A549 (cell line): ENCODE measurements at regions not wholly inside any gene's neighbourhood (a gene's known extent, or its start where the extent isn't known, plus 50 kb on each side); places are given as distances from the start of the nearest gene placed in this dataset.
A peak's percentile ranks its signal among the peaks of the same experiment; 100 is the strongest.

Experiments
- ATAC-seq, 2 experiments: fragments of 200-7000 bp in 1 of 2; fragments of >200 bp in 1 of 2; cut with Nextera tagmentation in 1 of 2; cut with Tn5 transposase in 1 of 2; 3 replicates each; pipeline versions ENCODE4 v1.8.0 to v1.9.1; 2018 to 2020; ENCODE audit warnings: mild to moderate bottlenecking in 1 of 2, moderate library complexity in 1 of 2
- CTCF ChIA-PET: fragments of 300-600 bp; sonication (Branson Sonifier 250); formaldehyde crosslinking; extraction: SDS; loops from one replicate; lab custom pipeline; 2021; ENCODE audit warnings: antibody characterized with exemption, inconsistent platforms; lab: Yijun Ruan, JAX
- POLR2A ChIA-PET: fragments of 350-600 bp; formaldehyde crosslinking; extraction: SDS; loops from one replicate; lab custom pipeline; 2021; ENCODE audit warnings: antibody characterized with exemption, inconsistent platforms; lab: Yijun Ruan, JAX
- DNase-seq, 2 experiments: peaks; one replicate each; pipeline versions ENCODE4 v3.0.0 to v3.0.0-alpha.2; 2011 to 2016; ENCODE audit warnings: low read depth in 1 of 2, low spot score in 1 of 2
- FAIRE-seq: peaks from 2 replicates; lab custom pipeline; 2011; peaks lifted over from hg19 to GRCh38; lab: Jason Lieb, UNC
- H3K27ac ChIP-seq, 2 experiments: fragments of >200 bp; sonication (Bioruptor Twin); formaldehyde crosslinking; 3 replicates each; pipeline ENCODE4 v1.5.1; 2016 to 2017
- H3K4me1 ChIP-seq: fragments of >200 bp; sonication (Bioruptor Twin); formaldehyde crosslinking; 3 replicates; pipeline ENCODE4 v1.6.1; 2016
- H3K4me2 ChIP-seq: fragments of >200 bp; sonication (Bioruptor Twin); formaldehyde crosslinking; 3 replicates; pipeline ENCODE4 v1.6.1; 2016
- H3K4me3 ChIP-seq: fragments of >200 bp; sonication (Bioruptor Twin); formaldehyde crosslinking; 3 replicates; pipeline ENCODE4 v1.5.1; 2016
- H3K9me3 ChIP-seq: fragments of >200 bp; sonication (Bioruptor Twin); formaldehyde crosslinking; 3 replicates; pipeline ENCODE4 v1.6.1; 2016
- ATOH8 ChIP-seq: fragments of 250-450 bp; sonication (Bioruptor Pico); IDR thresholded peaks from 2 replicates; pipeline ENCODE4 v1.5.0; 2020; ENCODE audit warnings: low read depth, mild to moderate bottlenecking, moderate library complexity
- CEBPB ChIP-seq, 2 experiments: fragments of >200 bp in 1 of 2; sonication (Bioruptor Twin) in 1 of 2; formaldehyde crosslinking in 1 of 2; IDR thresholded peaks; 2 replicates each; pipeline ENCODE4 v1.6.1; 2012 to 2016
- CHD2 ChIP-seq: fragments of 150-350 bp; IDR thresholded peaks from 2 replicates; pipeline ENCODE4 v1.6.1; 2014; ENCODE audit warnings: low read length; ENCODE audit not compliant: partially characterized antibody
- CTCF ChIP-seq: fragments of >200 bp; sonication (Bioruptor Twin); formaldehyde crosslinking; IDR thresholded peaks from 3 replicates; pipeline ENCODE4 v1.5.1; 2016
- EHF ChIP-seq: fragments of 250-450 bp; sonication (Bioruptor Pico); IDR thresholded peaks from 2 replicates; pipeline ENCODE4 v1.5.0; 2020; ENCODE audit warnings: mild to moderate bottlenecking
- ESRRA ChIP-seq: fragments of 150-350 bp; IDR thresholded peaks from 2 replicates; pipeline ENCODE4 v1.6.1; 2014; ENCODE audit warnings: mild to moderate bottlenecking, low read length, borderline replicate concordance
- FOSL2 ChIP-seq, 2 experiments: fragments of 450-650 bp in 1 of 2; fragments of >200 bp in 1 of 2; sonication (Bioruptor Twin) in 1 of 2; formaldehyde crosslinking; IDR thresholded peaks; 2 replicates each; pipeline versions ENCODE4 v1.5.0 to v1.6.1; 2016 to 2020; ENCODE audit warnings: mild to moderate bottlenecking in 1 of 2, moderate library complexity in 1 of 2
- HOXB13 ChIP-seq: fragments of 250-450 bp; sonication (Bioruptor Pico); IDR thresholded peaks from 2 replicates; pipeline ENCODE4 v1.5.0; 2020; ENCODE audit warnings: low read depth, mild to moderate bottlenecking, moderate library complexity
- HOXB5 ChIP-seq: fragments of 250-450 bp; sonication (Bioruptor Pico); IDR thresholded peaks from 2 replicates; pipeline ENCODE4 v1.5.0; 2020; ENCODE audit warnings: mild to moderate bottlenecking, moderate library complexity
- JUN ChIP-seq, 2 experiments: fragments of >200 bp; sonication (Bioruptor Twin); formaldehyde crosslinking; IDR thresholded peaks; 2 replicates in 1 of 2; 3 replicates in 1 of 2; pipeline ENCODE4 v1.6.1; 2016 to 2017
- MAX ChIP-seq: IDR thresholded peaks from 2 replicates; pipeline ENCODE4 v1.6.1; 2012
- RAD21 ChIP-seq, 2 experiments: fragments of >200 bp in 1 of 2; sonication (Bioruptor Twin) in 1 of 2; formaldehyde crosslinking in 1 of 2; IDR thresholded peaks in 1 of 2; conservative IDR thresholded peaks in 1 of 2; 2 replicates in 1 of 2; 3 replicates in 1 of 2; pipeline ENCODE4 v1.6.1; 2012 to 2018; ENCODE audit warnings: inconsistent platforms in 1 of 2
- RARB ChIP-seq: fragments of 250-450 bp; sonication (Bioruptor Pico); IDR thresholded peaks from 2 replicates; pipeline ENCODE4 v1.8.0; 2021; ENCODE audit warnings: mild to moderate bottlenecking, moderate library complexity
- REST ChIP-seq: fragments of 200-600 bp; sonication (generic); IDR thresholded peaks from 2 replicates; pipeline ENCODE4 v1.6.1; 2016; ENCODE audit warnings: antibody characterized with exemption, mild to moderate bottlenecking, moderate library complexity
- RFX5 ChIP-seq: fragments of 450-650 bp; IDR thresholded peaks from 2 replicates; pipeline ENCODE4 v1.7.1; 2014; ENCODE audit warnings: antibody characterized with exemption, mild to moderate bottlenecking, moderate library complexity
- RNF2 ChIP-seq: fragments of 200-600 bp; sonication (generic); IDR thresholded peaks from 2 replicates; pipeline ENCODE4 v1.6.1; 2016; ENCODE audit warnings: low read depth, mild to moderate bottlenecking, antibody characterized with exemption, moderate library complexity, borderline replicate concordance
- SMC3 ChIP-seq: fragments of >200 bp; sonication (Bioruptor Twin); formaldehyde crosslinking; IDR thresholded peaks from 3 replicates; pipeline ENCODE4 v1.6.1; 2018; ENCODE audit warnings: inconsistent platforms
- SREBF2 ChIP-seq: fragments of 450-650 bp; IDR thresholded peaks from 2 replicates; pipeline ENCODE4 v1.6.1; 2014; ENCODE audit warnings: mild to moderate bottlenecking, moderate library complexity
- TP53 ChIP-seq: fragments of 250-450 bp; sonication (Bioruptor Pico); IDR thresholded peaks from 2 replicates; pipeline ENCODE4 v1.5.0; 2021; ENCODE audit warnings: mild to moderate bottlenecking, moderate library complexity
- USF2 ChIP-seq: fragments of 450-650 bp; IDR thresholded peaks from 2 replicates; pipeline ENCODE4 v1.6.1; 2014; ENCODE audit warnings: antibody characterized with exemption
- ZC3H11A ChIP-seq: fragments of 450-650 bp; IDR thresholded peaks from 2 replicates; pipeline ENCODE4 v1.6.1; 2014; ENCODE audit warnings: antibody characterized with exemption, mild to moderate bottlenecking
- ZSCAN20 ChIP-seq: fragments of 250-450 bp; sonication (Bioruptor Pico); IDR thresholded peaks from 2 replicates; pipeline ENCODE4 v1.8.0; 2022; ENCODE audit warnings: mild to moderate bottlenecking, moderate library complexity
- WGBS: methylation state at CpG from one replicate; pipeline ENCODE4 v1.1.6; 2017; ENCODE audit errors: missing lambda C conversion rate; 5-methylcytosine and 5-hydroxymethylcytosine counted together
- TF ChIP-seq, protein P1 (sequence below): fragments of 150-350 bp; IDR thresholded peaks from 2 replicates; pipeline ENCODE4 v1.6.1; 2014; ENCODE audit warnings: low read depth, mild to moderate bottlenecking, low read length

- Histone ChIP-seq H3K4me1 (no peaks in the 10 kb centered on the region), H3K27ac (no peak overlapping the region), H3K9me3 (no peaks in the 10 kb centered on the region; the same call in 2 of the 3 replicates), H3K4me3 (no peak overlapping the region)
- 17% methylated on average over 5 of the region's 5 CpGs for WGBS
- DNase-seq, result peak in 1 of 2 experiments; percentile 29
- peak in 1 of 2 experiments; percentile 72; a peak in 2 of 6 replicates for ATAC-seq
- CTCF ChIA-PET, result interaction anchor here (0.7 to 2.2 kb wide), 5 partner anchors 9 to 1638 kb away, joined by 3 to 12 read pairs (median 3); no protein-coding TSS in a partner anchor
- peak; percentile 60 to 61 for TF ChIP-seq RAD21 (conservative IDR thresholded peaks at IDR 0.05 in 1 of 2, IDR thresholded peaks at IDR 0.05 in 1 of 2)
- TF ChIP-seq ESRRA, result no peak
- TF ChIP-seq RARB (CRISPR knock-in tag), result no peak
- peak; percentile 44 for TF ChIP-seq CTCF
- no peak for TF ChIP-seq CHD2
- no peak for TF ChIP-seq SREBF2
- TF ChIP-seq SMC3, result peak; percentile 48; the same call in 2 of the 3 replicates
- TF ChIP-seq, protein P1, sequence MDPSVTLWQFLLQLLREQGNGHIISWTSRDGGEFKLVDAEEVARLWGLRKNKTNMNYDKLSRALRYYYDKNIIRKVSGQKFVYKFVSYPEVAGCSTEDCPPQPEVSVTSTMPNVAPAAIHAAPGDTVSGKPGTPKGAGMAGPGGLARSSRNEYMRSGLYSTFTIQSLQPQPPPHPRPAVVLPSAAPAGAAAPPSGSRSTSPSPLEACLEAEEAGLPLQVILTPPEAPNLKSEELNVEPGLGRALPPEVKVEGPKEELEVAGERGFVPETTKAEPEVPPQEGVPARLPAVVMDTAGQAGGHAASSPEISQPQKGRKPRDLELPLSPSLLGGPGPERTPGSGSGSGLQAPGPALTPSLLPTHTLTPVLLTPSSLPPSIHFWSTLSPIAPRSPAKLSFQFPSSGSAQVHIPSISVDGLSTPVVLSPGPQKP, result no peak
- TF ChIP-seq, all 56 proteins: peak for 3
- POLR2A ChIA-PET, result no interaction called here
- no peak for FAIRE-seq
- H3K4me2 ChIP-seq, result no peak overlapping the region
These were observed 225.4 kb upstream of the AGA start for GRCh38 chr4:177667687-177668086.

GRCh38 chr4:177671387-177671786 lies 229.2 kb upstream of the AGA start:
- TF ChIP-seq RNF2 (no peak), CEBPB (IDR thresholded peaks at IDR 0.05) (no peak), ZC3H11A (no peak), HOXB13 (CRISPR knock-in tag) (no peak), CHD2 (no peak), TP53 (no peak)
- Histone ChIP-seq H3K9me3 (no peaks in the 10 kb centered on the region), H3K27ac (no peak overlapping the region), H3K4me2 (no peak overlapping the region), H3K4me3 (no peak overlapping the region), H3K4me1 (no peaks in the 10 kb centered on the region)
- whole genome bisulfite sequencing, result 85% methylated on average over 3 of the region's 3 CpGs
- DNase-seq, result no peak
- FAIRE-seq, result no peak
- no peak for ATAC-seq
- ChIA-PET CTCF (interaction anchor here (1.0 kb wide), 1 partner anchor 16 kb away, joined by 3 read pairs; no protein-coding TSS in a partner anchor), POLR2A (no interaction called here)

DNA sequence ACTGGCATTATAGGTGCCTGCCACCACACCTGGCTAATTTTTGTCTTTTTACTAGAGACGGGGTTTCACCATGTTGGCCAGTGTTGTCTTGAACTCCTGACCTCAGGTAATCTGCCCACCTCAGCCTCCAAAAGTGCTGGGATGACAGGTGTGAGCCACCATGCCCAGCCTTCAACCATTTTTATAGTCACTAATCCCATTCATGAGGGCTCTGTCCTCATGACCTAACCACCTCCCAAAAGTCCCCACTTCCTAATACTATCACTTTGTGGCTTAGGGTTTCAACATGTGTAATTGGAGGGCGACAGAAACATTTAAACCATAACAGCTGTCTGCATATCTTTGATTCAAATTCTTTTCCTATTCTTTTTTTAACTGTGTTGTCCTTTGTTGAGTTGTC lies 229.6 kb upstream of the AGA start:
- ChIA-PET POLR2A (no interaction called here), CTCF (no interaction called here)
- H3K9me3 ChIP-seq, result no peaks in the 10 kb centered on the region
- no peak overlapping the region for H3K4me3 ChIP-seq
- no peaks in the 10 kb centered on the region for H3K4me1 ChIP-seq
- DNase-seq, result no peak
- ATAC-seq, result no peak
- no peak overlapping the region for H3K27ac ChIP-seq
- H3K4me2 ChIP-seq, result no peak overlapping the region
- FAIRE-seq, result no peak
- 43% methylated on average over 2 of the region's 2 CpGs for WGBS
- TF ChIP-seq ATOH8, result no peak
- no peak for TF ChIP-seq JUN (IDR thresholded peaks at IDR 0.05)
- no peak for TF ChIP-seq REST
- TF ChIP-seq HOXB5 (CRISPR knock-in tag), result no peak
- TF ChIP-seq RFX5, result no peak
- TF ChIP-seq EHF, result no peak
- TF ChIP-seq ZSCAN20 (CRISPR knock-in tag), result no peak
- TF ChIP-seq FOSL2 (IDR thresholded peaks at IDR 0.05), result no peak
- no peak for TF ChIP-seq FOSL2 (CRISPR knock-in tag; IDR thresholded peaks at IDR 0.05)
- TF ChIP-seq USF2, result no peak
- TF ChIP-seq, protein P1, result no peak
- no peak for TF ChIP-seq MAX
- TF ChIP-seq SREBF2, result no peak
